PFSK-1 (cell line): ENCODE measurements at regions not wholly inside any gene's neighbourhood (a gene's known extent, or its start where the extent isn't known, plus 50 kb on each side); places are given as distances from the start of the nearest gene placed in this dataset.

Source experiments
- FOXP2 ChIP-seq: optimal IDR thresholded peaks from 2 replicates; pipeline ENCODE3; 2011; ENCODE audit warnings: borderline replicate concordance, control low read depth, inconsistent platforms; ENCODE audit not compliant: insufficient read depth; ENCODE audit errors: extremely low read length, extremely low read depth
- POLR2AphosphoS5 ChIP-seq: IDR thresholded peaks from 2 replicates; pipeline ENCODE4 v1.6.1; 2012; ENCODE audit warnings: low read depth, mild to moderate bottlenecking, control low read depth, low read length, moderate library complexity
- REST ChIP-seq, 2 experiments: IDR thresholded peaks; 2 replicates each; pipeline versions ENCODE4 v1.6.1 to v1.8.0; 2011 to 2012; ENCODE audit warnings: low read depth in 2 of 2, low read length in 2 of 2, control low read depth in 1 of 2, inconsistent platforms in 1 of 2, mild to moderate bottlenecking in 1 of 2, moderate library complexity in 1 of 2; ENCODE audit not compliant: insufficient read depth in 1 of 2
- SIN3A ChIP-seq: IDR thresholded peaks from 2 replicates; pipeline ENCODE4 v1.6.1; 2012; ENCODE audit warnings: mild to moderate bottlenecking, low read length, moderate library complexity, borderline replicate concordance; ENCODE audit not compliant: insufficient read depth
- TAF1 ChIP-seq: IDR thresholded peaks from 2 replicates; pipeline ENCODE4 v1.6.1; 2012; ENCODE audit warnings: low read length, control low read depth, borderline replicate concordance; ENCODE audit not compliant: insufficient read depth

GRCh38 chr10:130350996-130351395 is 214.8 kb downstream of the GLRX3 start:
- no peak for TF ChIP-seq TAF1
- TF ChIP-seq SIN3A: no peak
- TF ChIP-seq FOXP2: no peak
- TF ChIP-seq REST (IDR thresholded peaks at IDR 0.05; ENCODE audit: insufficient read depth in 1 of 2, low read depth in 2 of 2, low read length in 2 of 2): no peak
- TF ChIP-seq POLR2AphosphoS5: no peak

- no peak for TF ChIP-seq REST (IDR thresholded peaks at IDR 0.05; ENCODE audit: insufficient read depth in 1 of 2, low read depth in 2 of 2, low read length in 2 of 2)
- no peak for TF ChIP-seq SIN3A
- no peak for TF ChIP-seq POLR2AphosphoS5
- TF ChIP-seq FOXP2: no peak
- TF ChIP-seq TAF1: no peak
Observed at GRCh38 chr10:130351466-130352290, 215.5 kb downstream of the GLRX3 start.

GRCh38 chr10:130352291-130352645 is 216.1 kb downstream of the GLRX3 start:
- TF ChIP-seq FOXP2 (no peak), POLR2AphosphoS5 (no peak), SIN3A (no peak), REST (IDR thresholded peaks at IDR 0.05; ENCODE audit: insufficient read depth in 1 of 2, low read depth in 2 of 2, low read length in 2 of 2) (no peak), TAF1 (no peak)

DNA sequence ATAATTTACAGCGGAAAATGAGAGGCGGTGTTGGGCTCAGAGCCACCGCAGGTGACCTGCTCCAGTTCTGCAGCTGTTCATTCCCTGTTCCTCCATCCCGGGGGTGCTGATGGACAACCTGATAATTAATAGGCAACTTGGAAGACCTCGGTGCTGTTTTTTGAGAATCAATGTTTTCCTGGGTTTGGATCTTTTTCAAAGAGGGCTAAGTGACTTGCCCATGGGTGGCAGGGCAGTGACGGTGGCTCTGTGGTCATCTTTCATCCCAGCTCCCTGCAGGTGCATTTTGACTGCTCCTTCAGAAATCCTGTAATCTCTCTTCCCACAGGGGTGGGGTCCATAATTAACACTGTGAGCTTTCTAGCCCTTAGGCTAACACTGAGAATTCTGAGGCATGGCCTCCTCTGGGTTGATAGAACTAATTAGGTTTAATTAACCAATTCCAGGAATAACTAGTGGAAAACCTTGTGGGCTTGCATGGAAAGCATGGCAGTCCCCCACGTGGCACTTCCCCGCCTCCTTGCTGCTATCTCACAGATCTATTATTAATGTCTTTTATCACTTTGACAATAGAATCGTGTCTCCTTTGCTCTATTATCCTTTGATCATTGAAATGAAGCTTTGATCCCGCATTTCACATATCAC is 217.9 kb downstream of the GLRX3 start:
- TF ChIP-seq TAF1 (no peak), REST (IDR thresholded peaks at IDR 0.05; ENCODE audit: insufficient read depth in 1 of 2, low read depth in 2 of 2, low read length in 2 of 2) (no peak), POLR2AphosphoS5 (no peak), FOXP2 (no peak)
